Upper lobe of left lung (tissue), 6 donors: ENCODE measurements at regions not wholly inside any gene's neighbourhood (a gene's known extent, or its start where the extent isn't known, plus 50 kb on each side); places are given as distances from the start of the nearest gene placed in this dataset.

Experiments used
- ATAC-seq, 2 donors: fragments of 200-7000 bp; cut with Tn5 transposase; one replicate each; pipeline ENCODE4 v1.9.1; 2022; ENCODE audit warnings: mild to moderate bottlenecking in 2 of 2, moderate library complexity in 2 of 2; ENCODE audit not compliant: low FRiP score in 2 of 2
- DNase-seq, 2 donors: peaks; one replicate each; pipeline ENCODE4 v3.0.0-alpha.2; 2019 to 2020
- H3K27ac ChIP-seq, 4 donors: fragments of 200-600 bp; sonication (generic); one replicate each; pipeline ENCODE4 v1.5.1; 2016 to 2019
- H3K27me3 ChIP-seq, 4 donors: fragments of 200-600 bp; sonication (generic); one replicate each; pipeline ENCODE4 v1.5.1; 2017 to 2019
- H3K36me3 ChIP-seq, 4 donors: fragments of 200-600 bp; sonication (generic); one replicate each; pipeline ENCODE4 v1.5.1; 2016 to 2019
- H3K4me1 ChIP-seq, 4 donors: fragments of 200-600 bp; sonication (generic); one replicate each; pipeline ENCODE4 v1.5.1; 2018 to 2019
- H3K4me3 ChIP-seq, 4 donors: fragments of 200-600 bp; sonication (generic); one replicate each; pipeline ENCODE4 v1.5.1; 2017 to 2019; ENCODE audit warnings: mild to moderate bottlenecking in 2 of 4, moderate library complexity in 1 of 4
- H3K9me3 ChIP-seq, 4 donors: fragments of 200-600 bp; sonication (generic); one replicate each; pipeline ENCODE4 v1.5.1; 2018 to 2019
- EP300 ChIP-seq, 4 donors: sonication (generic); formaldehyde crosslinking; IDR thresholded peaks; one replicate each; pipeline ENCODE4 v1.5.1; 2017; ENCODE audit warnings: antibody characterized with exemption in 4 of 4, control low read depth in 2 of 4
- POLR2A ChIP-seq, 4 donors: fragments of 450-650 bp; IDR thresholded peaks; one replicate each; pipeline ENCODE4 v1.5.1; 2016 to 2017; ENCODE audit warnings: antibody characterized with exemption in 4 of 4, mild to moderate bottlenecking in 2 of 4
- POLR2AphosphoS5 ChIP-seq, 2 donors: sonication (generic); formaldehyde crosslinking; IDR thresholded peaks; one replicate each; pipeline ENCODE4 v1.5.1; 2017; ENCODE audit warnings: antibody characterized with exemption in 2 of 2
- WGBS, 2 donors: methylation state at CpG; one replicate each; pipeline ENCODE4 v1.1.5; 2017 to 2018; 5-methylcytosine and 5-hydroxymethylcytosine counted together
- TF ChIP-seq, protein P1 (sequence below), 6 experiments: fragments of 450-650 bp in 4 of 6; fragments of 200-600 bp in 2 of 6; sonication (generic) in 2 of 6; IDR thresholded peaks; one replicate each; pipeline ENCODE4 v1.5.1; 2016 to 2019; ENCODE audit warnings: antibody characterized with exemption in 6 of 6
- donor health status: DM: no; HTN: no; CAD: no; lungs with moderate emphysema.
- donor health status: DM: no; HTN: yes; CAD: no; lungs with severe emphysema.

GRCh38 chr5:89087551-89088318 is 204.8 kb upstream of the MEF2C start:
- Histone ChIP-seq H3K36me3 (no peaks in the 10 kb centered on the region), H3K27ac (no peak overlapping the region), H3K9me3 (no peaks in the 10 kb centered on the region), H3K27me3 (no peaks in the 10 kb centered on the region), H3K4me1 (no peaks in the 10 kb centered on the region), H3K4me3 (no peak overlapping the region)
- DNase-seq (no peak), ATAC-seq (no peak)
- WGBS, 2 donors = 80 to 85% methylated on average over 12 of the region's 12 CpGs
- TF ChIP-seq POLR2A (IDR thresholded peaks at IDR 0.05) (no peak), POLR2AphosphoS5 (IDR thresholded peaks at IDR 0.05) (no peak), EP300 (IDR thresholded peaks at IDR 0.05) (no peak)
- TF ChIP-seq, protein P1, sequence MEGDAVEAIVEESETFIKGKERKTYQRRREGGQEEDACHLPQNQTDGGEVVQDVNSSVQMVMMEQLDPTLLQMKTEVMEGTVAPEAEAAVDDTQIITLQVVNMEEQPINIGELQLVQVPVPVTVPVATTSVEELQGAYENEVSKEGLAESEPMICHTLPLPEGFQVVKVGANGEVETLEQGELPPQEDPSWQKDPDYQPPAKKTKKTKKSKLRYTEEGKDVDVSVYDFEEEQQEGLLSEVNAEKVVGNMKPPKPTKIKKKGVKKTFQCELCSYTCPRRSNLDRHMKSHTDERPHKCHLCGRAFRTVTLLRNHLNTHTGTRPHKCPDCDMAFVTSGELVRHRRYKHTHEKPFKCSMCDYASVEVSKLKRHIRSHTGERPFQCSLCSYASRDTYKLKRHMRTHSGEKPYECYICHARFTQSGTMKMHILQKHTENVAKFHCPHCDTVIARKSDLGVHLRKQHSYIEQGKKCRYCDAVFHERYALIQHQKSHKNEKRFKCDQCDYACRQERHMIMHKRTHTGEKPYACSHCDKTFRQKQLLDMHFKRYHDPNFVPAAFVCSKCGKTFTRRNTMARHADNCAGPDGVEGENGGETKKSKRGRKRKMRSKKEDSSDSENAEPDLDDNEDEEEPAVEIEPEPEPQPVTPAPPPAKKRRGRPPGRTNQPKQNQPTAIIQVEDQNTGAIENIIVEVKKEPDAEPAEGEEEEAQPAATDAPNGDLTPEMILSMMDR (IDR thresholded peaks at IDR 0.05) = no peak

- ATAC-seq (no peak), DNase-seq (no peak)
- Histone ChIP-seq H3K9me3 (no peaks in the 10 kb centered on the region), H3K4me3 (no peak overlapping the region), H3K27ac (no peak overlapping the region), H3K4me1 (no peaks in the 10 kb centered on the region), H3K36me3 (no peaks in the 10 kb centered on the region), H3K27me3 (no peaks in the 10 kb centered on the region)
- WGBS, 2 donors = 81 to 85% methylated on average over 2 of the region's 2 CpGs
- no peak for TF ChIP-seq POLR2AphosphoS5 (IDR thresholded peaks at IDR 0.05)
- TF ChIP-seq, protein P1 (IDR thresholded peaks at IDR 0.05) = no peak
- TF ChIP-seq EP300 (IDR thresholded peaks at IDR 0.05) = no peak
- no peak for TF ChIP-seq POLR2A (IDR thresholded peaks at IDR 0.05)
These were observed 204.1 kb upstream of the MEF2C start for GRCh38 chr5:89087128-89087527.

GRCh38 chr5:89086390-89087086 is 203.6 kb upstream of the MEF2C start:
- 91 to 92% methylated on average over 5 of the region's 5 CpGs for WGBS, 2 donors
- H3K27ac ChIP-seq = no peak overlapping the region
- H3K4me1 ChIP-seq = no peaks in the 10 kb centered on the region
- H3K4me3 ChIP-seq = no peak overlapping the region
- H3K36me3 ChIP-seq = no peaks in the 10 kb centered on the region
- no peak for TF ChIP-seq POLR2A (IDR thresholded peaks at IDR 0.05)
- TF ChIP-seq EP300 (IDR thresholded peaks at IDR 0.05) = no peak
- TF ChIP-seq POLR2AphosphoS5 (IDR thresholded peaks at IDR 0.05) = no peak
- TF ChIP-seq, protein P1 (IDR thresholded peaks at IDR 0.05) = no peak
- H3K27me3 ChIP-seq = no peaks in the 10 kb centered on the region
- DNase-seq (no peak), ATAC-seq (no peak)
- H3K9me3 ChIP-seq = no peaks in the 10 kb centered on the region

GRCh38 chr5:89083791-89084190 is 200.8 kb upstream of the MEF2C start:
- no peak for ATAC-seq
- TF ChIP-seq POLR2AphosphoS5 (IDR thresholded peaks at IDR 0.05) (no peak), EP300 (IDR thresholded peaks at IDR 0.05) (no peak), POLR2A (IDR thresholded peaks at IDR 0.05) (no peak)
- TF ChIP-seq, protein P1 (IDR thresholded peaks at IDR 0.05) = no peak
- H3K4me3 ChIP-seq = no peak overlapping the region
- no peaks in the 10 kb centered on the region for H3K4me1 ChIP-seq
- DNase-seq = no peak
- no peaks in the 10 kb centered on the region for H3K36me3 ChIP-seq
- H3K9me3 ChIP-seq = no peaks in the 10 kb centered on the region
- no peaks in the 10 kb centered on the region for H3K27me3 ChIP-seq
- H3K27ac ChIP-seq = no peak overlapping the region
- 86 to 88% methylated on average over 1 of the region's 1 CpG for WGBS, 2 donors
